PC-9 (cell line): ENCODE measurements at regions not wholly inside any gene's neighbourhood (a gene's known extent, or its start where the extent isn't known, plus 50 kb on each side); places are given as distances from the start of the nearest gene placed in this dataset.

Experiments used
- CTCF ChIP-seq: fragments of 200-600 bp; sonication (generic); conservative IDR thresholded peaks from 2 replicates; pipeline ENCODE4 v1.6.1; 2017; ENCODE audit warnings: mixed run types, antibody characterized with exemption, mild to moderate bottlenecking, moderate library complexity
- EZH2 ChIP-seq: fragments of 200-600 bp; sonication (generic); IDR thresholded peaks from 2 replicates; pipeline ENCODE4 v1.8.0; 2017; ENCODE audit warnings: antibody characterized with exemption, low read depth

- TF ChIP-seq CTCF (no peak), EZH2 (no peak)
Measured at GRCh38 chr2:7989823-7990222, 692.0 kb upstream of the ID2 start.
